ENCODE measurements at regions not wholly inside any gene's neighbourhood (a gene's known extent, or its start where the extent isn't known, plus 50 kb on each side); places are given as distances from the start of the nearest gene placed in this dataset.

DNA sequence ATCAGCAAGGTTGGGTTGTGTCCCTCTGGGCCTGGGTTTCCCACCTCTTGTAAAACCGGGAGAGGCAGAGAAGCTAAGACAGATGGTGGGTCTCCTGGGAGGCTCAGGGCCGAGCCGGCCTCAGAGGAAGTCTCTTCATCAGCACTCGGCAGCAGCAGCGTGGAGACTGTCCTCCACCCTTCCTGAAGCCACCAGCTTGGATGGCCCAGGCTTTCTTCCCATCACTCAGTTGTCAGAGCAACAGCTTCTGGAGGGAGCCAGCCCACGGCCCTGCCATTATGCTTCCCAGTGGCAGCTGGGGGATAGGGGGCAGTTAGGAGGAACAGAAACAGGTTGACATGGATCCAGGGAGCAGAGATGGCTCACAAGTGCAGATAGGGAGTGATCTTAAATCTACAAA lies 191.0 kb downstream of the KATNAL1 start:
- no peaks in the 10 kb centered on the region for H3K36me3 ChIP-seq (ENCODE audit: low read depth)
- TF ChIP-seq, protein P1, sequence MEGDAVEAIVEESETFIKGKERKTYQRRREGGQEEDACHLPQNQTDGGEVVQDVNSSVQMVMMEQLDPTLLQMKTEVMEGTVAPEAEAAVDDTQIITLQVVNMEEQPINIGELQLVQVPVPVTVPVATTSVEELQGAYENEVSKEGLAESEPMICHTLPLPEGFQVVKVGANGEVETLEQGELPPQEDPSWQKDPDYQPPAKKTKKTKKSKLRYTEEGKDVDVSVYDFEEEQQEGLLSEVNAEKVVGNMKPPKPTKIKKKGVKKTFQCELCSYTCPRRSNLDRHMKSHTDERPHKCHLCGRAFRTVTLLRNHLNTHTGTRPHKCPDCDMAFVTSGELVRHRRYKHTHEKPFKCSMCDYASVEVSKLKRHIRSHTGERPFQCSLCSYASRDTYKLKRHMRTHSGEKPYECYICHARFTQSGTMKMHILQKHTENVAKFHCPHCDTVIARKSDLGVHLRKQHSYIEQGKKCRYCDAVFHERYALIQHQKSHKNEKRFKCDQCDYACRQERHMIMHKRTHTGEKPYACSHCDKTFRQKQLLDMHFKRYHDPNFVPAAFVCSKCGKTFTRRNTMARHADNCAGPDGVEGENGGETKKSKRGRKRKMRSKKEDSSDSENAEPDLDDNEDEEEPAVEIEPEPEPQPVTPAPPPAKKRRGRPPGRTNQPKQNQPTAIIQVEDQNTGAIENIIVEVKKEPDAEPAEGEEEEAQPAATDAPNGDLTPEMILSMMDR (IDR thresholded peaks at IDR 0.05; ENCODE audit: poor library complexity, severe bottlenecking), result no peak
- ATAC-seq (ENCODE audit: low read depth), result no peak
- no peak for DNase-seq (ENCODE audit: low spot score)
- no peak overlapping the region for H3K27ac ChIP-seq (ENCODE audit: poor library complexity, severe bottlenecking)
- peaks cover 15% of the 10 kb centered on the region for H3K4me1 ChIP-seq (ENCODE audit: insufficient read depth, poor library complexity, severe bottlenecking)
- no peaks in the 10 kb centered on the region for H3K9me3 ChIP-seq (ENCODE audit: severe bottlenecking)
- H3K27me3 ChIP-seq (ENCODE audit: insufficient read depth, poor library complexity, severe bottlenecking), result no peaks in the 10 kb centered on the region
- H3K4me3 ChIP-seq (ENCODE audit: severe bottlenecking), result no peak overlapping the region

DNA sequence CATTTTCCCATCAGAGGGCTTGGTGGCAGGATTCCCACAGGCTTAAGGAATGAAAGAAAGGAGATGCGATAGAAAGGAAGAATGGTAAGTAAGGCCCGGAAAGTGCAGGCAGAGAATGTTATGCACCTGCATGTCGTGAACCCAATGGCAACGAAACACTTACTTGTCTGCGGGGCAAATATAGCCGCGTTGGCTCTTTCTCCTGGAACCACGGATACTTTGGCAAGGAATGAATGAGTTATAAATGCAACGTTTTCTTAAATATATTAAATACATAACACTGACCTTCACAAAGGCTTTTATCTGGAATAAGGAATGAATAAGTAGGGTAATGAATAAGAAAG lies 192.1 kb downstream of the KATNAL1 start:
- H3K36me3 ChIP-seq (ENCODE audit: low read depth), result no peaks in the 10 kb centered on the region
- no peak overlapping the region for H3K27ac ChIP-seq (ENCODE audit: poor library complexity, severe bottlenecking)
- TF ChIP-seq, protein P1 (IDR thresholded peaks at IDR 0.05; ENCODE audit: poor library complexity, severe bottlenecking), result peak; percentile 54
- no peaks in the 10 kb centered on the region for H3K9me3 ChIP-seq (ENCODE audit: severe bottlenecking)
- ATAC-seq (ENCODE audit: low read depth) (peak; percentile 9; the same call in 1 of the 3 replicates), DNase-seq (ENCODE audit: low spot score) (no peak)
- peaks cover 15% of the 10 kb centered on the region for H3K4me1 ChIP-seq (ENCODE audit: insufficient read depth, poor library complexity, severe bottlenecking)
- H3K4me3 ChIP-seq (ENCODE audit: severe bottlenecking), result peak overlapping the region; percentile 61
- H3K27me3 ChIP-seq (ENCODE audit: insufficient read depth, poor library complexity, severe bottlenecking), result no peaks in the 10 kb centered on the region

DNA sequence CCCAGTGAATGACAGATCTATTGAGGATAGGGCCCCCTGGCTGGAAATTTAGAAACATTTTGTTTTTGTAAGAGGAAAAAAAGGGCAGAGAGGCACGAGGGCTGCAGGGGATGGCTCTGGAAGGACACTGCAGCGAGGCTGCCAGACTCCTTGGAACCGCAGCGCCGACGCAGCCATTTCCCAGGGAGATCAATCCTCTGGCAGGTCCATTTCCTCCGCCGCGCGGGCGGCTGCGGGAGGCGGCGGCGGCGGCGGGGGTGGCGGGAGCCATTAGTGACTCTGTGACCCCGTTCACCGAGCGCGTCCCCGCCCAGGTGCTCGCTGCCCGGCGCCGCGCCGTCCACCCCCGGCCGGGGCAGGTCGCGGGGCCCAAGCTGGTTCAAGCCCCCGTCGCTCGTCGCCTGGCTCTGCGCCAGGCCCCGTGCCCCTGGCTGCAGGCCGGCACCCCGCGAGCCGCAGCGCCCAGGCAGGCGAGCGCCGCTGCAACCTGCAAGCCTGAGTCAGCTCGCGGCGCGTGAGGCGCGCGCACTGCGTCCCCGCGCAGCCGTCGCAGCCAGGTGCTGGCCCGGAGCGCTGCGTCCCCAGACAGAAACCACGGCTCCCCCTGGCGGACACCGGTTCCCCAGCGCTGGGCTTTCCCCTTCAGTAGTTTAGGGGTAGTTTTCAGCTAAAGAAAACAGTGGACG lies 192.6 kb downstream of the KATNAL1 start:
- Histone ChIP-seq H3K27ac (ENCODE audit: poor library complexity, severe bottlenecking) (no peak overlapping the region), H3K4me3 (ENCODE audit: severe bottlenecking) (peak overlapping the region; percentile 61), H3K36me3 (ENCODE audit: low read depth) (no peaks in the 10 kb centered on the region), H3K4me1 (ENCODE audit: insufficient read depth, poor library complexity, severe bottlenecking) (peaks cover 12% of the 10 kb centered on the region), H3K27me3 (ENCODE audit: insufficient read depth, poor library complexity, severe bottlenecking) (no peaks in the 10 kb centered on the region), H3K9me3 (ENCODE audit: severe bottlenecking) (no peaks in the 10 kb centered on the region)
- peak; percentile 89 for ATAC-seq (ENCODE audit: low read depth)
- peak; percentile 77 for DNase-seq (ENCODE audit: low spot score)
- TF ChIP-seq, protein P1 (IDR thresholded peaks at IDR 0.05; ENCODE audit: poor library complexity, severe bottlenecking), result peak; percentile 91

DNA sequence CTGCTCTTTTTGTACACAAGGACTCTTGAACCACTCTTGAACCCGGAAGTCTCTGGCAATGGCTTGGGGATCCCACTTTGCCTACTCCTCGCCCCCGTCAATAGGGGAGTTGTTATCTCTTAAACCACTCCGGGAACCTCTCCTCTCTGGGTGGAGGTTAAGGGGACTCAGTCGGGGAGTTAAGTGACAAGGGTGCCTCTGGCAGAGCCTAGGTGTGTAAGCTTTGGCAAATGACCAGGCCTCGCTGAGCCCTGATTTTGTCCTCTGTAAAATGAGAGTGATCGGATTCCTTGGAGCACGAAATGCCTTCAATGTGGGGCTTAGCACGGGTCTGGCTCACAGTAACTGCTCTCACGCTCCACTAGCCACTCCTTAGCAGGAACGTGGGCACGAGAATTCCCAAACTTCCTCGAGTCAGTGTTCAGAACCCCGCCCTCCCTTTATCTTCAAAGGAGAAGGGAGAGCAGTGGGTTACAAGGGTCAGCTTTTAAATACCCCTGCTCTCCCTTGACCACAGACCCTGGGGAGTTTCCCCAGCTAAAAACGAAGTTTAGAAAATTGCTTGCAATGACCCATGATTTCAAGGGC lies 193.3 kb downstream of the KATNAL1 start:
- peaks cover 11% of the 10 kb centered on the region for H3K4me1 ChIP-seq (ENCODE audit: insufficient read depth, poor library complexity, severe bottlenecking)
- H3K9me3 ChIP-seq (ENCODE audit: severe bottlenecking), result no peaks in the 10 kb centered on the region
- TF ChIP-seq, protein P1 (IDR thresholded peaks at IDR 0.05; ENCODE audit: poor library complexity, severe bottlenecking), result no peak
- no peak overlapping the region for H3K27ac ChIP-seq (ENCODE audit: poor library complexity, severe bottlenecking)
- H3K27me3 ChIP-seq (ENCODE audit: insufficient read depth, poor library complexity, severe bottlenecking), result no peaks in the 10 kb centered on the region
- H3K36me3 ChIP-seq (ENCODE audit: low read depth), result no peaks in the 10 kb centered on the region
- no peak for DNase-seq (ENCODE audit: low spot score)
- ATAC-seq (ENCODE audit: low read depth), result no peak
- peak overlapping the region; percentile 61 for H3K4me3 ChIP-seq (ENCODE audit: severe bottlenecking)

DNA sequence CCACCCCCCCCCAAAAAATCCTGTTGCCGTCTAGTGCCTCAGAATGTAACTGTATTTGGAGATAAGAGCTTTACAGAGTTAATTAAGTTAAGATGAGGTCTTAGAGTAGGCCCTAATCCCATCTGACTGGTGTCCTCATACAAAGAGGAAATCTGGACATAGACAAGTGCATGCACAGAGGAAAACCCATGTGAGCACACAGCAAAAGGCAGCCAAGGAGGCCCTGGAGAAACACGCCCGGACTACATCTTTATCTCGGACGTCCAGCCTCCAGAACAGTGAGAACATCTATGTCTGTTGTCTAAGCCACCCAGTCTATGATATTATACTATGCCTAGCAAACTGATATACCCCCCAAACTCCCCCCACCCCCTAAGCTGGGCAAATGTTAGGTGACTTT lies 193.8 kb downstream of the KATNAL1 start:
- TF ChIP-seq, protein P1 (IDR thresholded peaks at IDR 0.05; ENCODE audit: poor library complexity, severe bottlenecking), result no peak
- no peak overlapping the region for H3K27ac ChIP-seq (ENCODE audit: poor library complexity, severe bottlenecking)
- no peaks in the 10 kb centered on the region for H3K27me3 ChIP-seq (ENCODE audit: insufficient read depth, poor library complexity, severe bottlenecking)
- no peak for DNase-seq (ENCODE audit: low spot score)
- H3K9me3 ChIP-seq (ENCODE audit: severe bottlenecking), result no peaks in the 10 kb centered on the region
- no peak for ATAC-seq (ENCODE audit: low read depth)
- H3K4me1 ChIP-seq (ENCODE audit: insufficient read depth, poor library complexity, severe bottlenecking), result peaks cover 12% of the 10 kb centered on the region
- H3K36me3 ChIP-seq (ENCODE audit: low read depth), result no peaks in the 10 kb centered on the region
- no peak overlapping the region for H3K4me3 ChIP-seq (ENCODE audit: severe bottlenecking)

Measured in RWPE2 (cell line).